GM19324 (cell line): ENCODE measurements at regions not wholly inside any gene's neighbourhood (a gene's known extent, or its start where the extent isn't known, plus 50 kb on each side); places are given as distances from the start of the nearest gene placed in this dataset.

Source experiments
- ATAC-seq: cut with Tn5 transposase; IDR thresholded peaks from one replicate; pipeline ENCODE4 v1.9.1; 2021; ENCODE audit warnings: mild to moderate bottlenecking, moderate library complexity; ENCODE audit not compliant: unreplicated experiment, low FRiP score

GRCh38 chr6:145507239-145507638 is 228.1 kb downstream of the EPM2A start:
- no peak for ATAC-seq

GRCh38 chr6:145508107-145508506 is 227.2 kb downstream of the EPM2A start:
- ATAC-seq: no peak

DNA sequence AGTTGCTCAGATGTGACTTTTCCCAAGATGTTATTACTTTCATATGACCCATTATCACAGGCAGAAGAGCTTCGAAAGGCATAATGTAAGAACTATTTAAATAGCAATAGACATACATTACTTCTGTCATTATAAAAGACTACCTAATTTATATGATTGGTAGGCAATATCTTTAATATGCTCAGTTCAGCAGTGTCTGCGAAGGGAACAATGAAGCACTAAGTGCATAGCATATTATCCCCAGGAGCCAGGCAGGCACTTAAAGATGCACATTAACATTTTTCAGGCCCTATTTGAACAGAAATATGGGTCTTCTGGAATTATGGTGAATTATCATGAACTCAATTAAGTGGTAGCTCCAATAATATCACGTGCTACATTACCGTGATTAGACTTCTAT is 217.8 kb downstream of the EPM2A start:
- ATAC-seq: no peak

GRCh38 chr6:145525038-145525437 is 210.3 kb downstream of the EPM2A start:
- no peak for ATAC-seq

- ATAC-seq: no peak
These were observed 205.7 kb downstream of the EPM2A start for GRCh38 chr6:145529582-145529981.

DNA sequence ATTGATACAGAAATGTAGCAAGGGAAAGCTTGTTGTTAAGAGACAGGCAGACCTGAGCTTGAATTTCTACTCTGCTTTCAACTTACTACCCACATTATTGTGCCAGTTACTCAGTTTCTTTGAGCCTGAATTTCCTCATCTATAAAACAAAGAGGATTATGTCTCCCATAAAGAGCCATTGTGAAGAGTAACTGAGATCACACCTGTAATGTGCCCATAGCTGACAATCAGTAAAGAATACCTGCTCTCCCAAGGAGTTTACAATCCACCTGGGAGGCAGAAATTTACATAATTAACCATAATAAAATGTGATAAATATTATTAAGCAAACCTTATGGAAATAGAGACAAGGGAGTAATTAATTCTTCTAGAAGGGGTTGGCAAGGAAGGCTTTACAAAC is 204.9 kb downstream of the EPM2A start:
- ATAC-seq: no peak

DNA sequence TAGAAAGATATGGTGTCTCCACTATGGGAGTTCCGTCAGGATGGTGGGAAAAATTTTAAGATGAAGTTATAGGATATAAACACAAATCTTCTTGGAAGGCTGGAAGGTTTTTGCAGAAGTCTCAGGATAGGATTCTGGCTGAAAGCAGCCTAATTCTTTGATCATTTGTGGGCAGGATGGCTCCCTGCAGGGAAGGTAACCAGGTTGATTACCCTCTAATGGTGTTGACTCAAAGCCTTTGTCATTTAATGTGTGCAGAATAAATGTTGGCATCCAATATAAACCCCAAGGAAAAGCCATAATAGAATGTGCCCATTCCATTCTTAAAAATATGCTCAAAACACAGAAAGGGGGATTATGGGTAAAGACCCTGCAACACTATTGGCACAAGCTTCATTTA is 204.3 kb downstream of the EPM2A start:
- ATAC-seq: no peak

- ATAC-seq: no peak
These were observed 203.5 kb downstream of the EPM2A start for GRCh38 chr6:145531822-145532221.

DNA sequence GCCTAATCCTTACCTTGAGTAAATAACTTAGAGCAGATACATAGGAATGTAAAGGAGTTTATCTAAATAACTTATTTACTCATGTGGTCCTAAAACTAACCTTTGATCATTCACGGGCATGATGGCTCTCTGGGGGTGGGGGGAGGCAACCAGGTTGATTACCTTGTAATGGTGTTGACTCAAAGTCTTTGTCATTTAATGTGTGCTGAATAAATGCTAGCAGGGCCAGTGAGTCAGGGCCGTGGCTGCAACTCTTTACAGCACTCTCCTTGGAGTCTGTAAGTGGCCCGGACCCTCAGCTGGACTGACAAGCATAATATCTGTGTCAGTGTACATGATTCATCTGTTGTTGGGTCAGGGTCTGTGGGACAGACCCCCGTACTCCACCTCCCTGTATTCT is 203.0 kb downstream of the EPM2A start:
- no peak for ATAC-seq

DNA sequence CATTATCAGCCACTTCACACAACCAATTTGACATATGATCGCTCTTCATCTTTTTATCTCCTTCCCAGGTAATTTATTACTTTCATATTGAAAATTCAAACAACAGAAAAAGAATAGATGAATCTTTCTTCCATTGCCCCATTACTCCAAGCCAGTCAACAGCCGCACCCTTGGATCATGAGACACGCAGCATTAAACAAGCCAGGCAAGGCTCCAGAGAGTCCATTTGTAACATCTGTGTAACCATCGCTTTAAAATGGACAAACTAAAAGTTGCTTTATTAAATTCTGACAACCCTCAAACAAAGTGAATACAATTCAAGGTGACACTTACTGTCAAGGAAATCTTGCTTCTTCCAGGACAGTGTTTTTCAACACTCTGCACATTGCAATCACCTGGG is 200.3 kb downstream of the EPM2A start:
- ATAC-seq: no peak

DNA sequence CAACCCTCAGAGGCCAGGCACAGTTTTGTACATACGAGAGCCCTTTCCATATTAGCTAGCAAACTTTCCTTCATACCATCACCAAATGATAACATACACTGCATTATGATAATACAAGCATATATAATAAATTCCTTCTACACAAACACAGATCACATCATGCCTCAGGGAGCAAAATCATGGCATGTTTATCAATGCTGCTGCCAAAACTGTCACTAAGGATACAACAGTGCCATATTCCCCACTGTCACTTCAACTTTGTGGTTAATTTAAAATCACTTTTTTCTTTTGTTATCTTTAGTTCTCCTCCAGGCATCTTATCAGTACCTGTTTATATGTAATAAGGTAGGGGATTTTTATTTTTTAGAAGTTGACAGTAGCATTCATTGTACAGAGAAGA is 196.3 kb downstream of the EPM2A start:
- ATAC-seq: no peak

DNA sequence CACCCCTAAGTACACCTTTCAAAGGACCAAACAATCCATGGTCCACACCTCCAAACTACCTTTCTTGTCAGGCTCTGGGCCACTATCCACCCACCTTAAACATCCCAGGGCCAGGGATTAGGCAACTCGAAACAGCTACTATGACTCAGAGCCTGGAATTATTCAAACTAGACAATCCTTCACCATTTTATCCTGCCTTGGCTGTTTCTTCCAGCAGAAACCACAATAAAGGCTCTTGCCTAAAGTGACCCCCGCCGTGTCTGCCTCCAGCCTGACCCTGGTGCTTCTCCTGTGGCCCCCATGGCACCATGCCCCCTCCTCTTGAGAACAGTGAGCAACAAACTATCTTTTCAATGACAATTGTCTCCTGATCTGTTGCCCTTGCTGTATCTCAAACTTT is 195.5 kb downstream of the EPM2A start:
- no peak for ATAC-seq

GRCh38 chr6:145540741-145541140 is 194.6 kb downstream of the EPM2A start:
- no peak for ATAC-seq

DNA sequence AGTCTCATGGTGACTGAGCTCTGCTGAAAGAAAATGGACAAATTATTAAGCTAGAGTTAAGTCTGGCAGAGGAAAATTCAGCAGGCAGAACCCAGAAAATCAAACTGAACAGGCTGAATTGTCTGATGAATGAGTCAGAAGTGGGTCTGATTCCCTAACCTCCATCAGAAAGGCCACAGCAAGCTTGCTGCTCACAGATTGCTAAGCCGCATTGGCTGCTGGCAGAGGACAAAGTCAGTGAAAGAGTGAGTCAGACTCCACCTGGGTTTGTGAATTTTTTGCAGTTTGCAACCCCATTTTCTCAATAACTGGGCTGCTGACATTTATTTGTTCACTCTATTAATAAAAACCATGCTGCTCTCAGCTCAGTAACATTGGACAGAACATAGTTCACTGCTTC is 191.3 kb downstream of the EPM2A start:
- no peak for ATAC-seq

DNA sequence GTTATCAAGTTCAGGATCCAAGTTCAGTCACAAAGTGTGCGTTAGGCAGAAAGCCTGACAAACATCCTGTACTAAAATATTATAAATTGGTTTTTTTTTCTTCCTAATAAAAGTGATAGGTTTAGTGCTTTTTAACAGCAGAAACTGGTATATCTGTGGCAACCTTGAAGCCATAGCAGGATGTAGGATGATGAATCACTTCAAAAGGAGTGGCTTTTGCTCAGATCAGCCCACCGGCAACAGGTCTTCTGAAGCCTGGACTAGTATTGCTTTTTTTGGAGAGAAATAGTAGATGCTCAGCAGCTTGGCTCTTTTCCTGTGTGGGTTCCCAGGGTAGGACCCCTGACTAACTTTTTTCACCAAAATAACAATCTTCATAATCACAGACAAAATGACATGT is 190.8 kb downstream of the EPM2A start:
- ATAC-seq: no peak

GRCh38 chr6:145546265-145546664 is 189.1 kb downstream of the EPM2A start:
- no peak for ATAC-seq

GRCh38 chr6:145547594-145548335 is 187.6 kb downstream of the EPM2A start:
- ATAC-seq: no peak

DNA sequence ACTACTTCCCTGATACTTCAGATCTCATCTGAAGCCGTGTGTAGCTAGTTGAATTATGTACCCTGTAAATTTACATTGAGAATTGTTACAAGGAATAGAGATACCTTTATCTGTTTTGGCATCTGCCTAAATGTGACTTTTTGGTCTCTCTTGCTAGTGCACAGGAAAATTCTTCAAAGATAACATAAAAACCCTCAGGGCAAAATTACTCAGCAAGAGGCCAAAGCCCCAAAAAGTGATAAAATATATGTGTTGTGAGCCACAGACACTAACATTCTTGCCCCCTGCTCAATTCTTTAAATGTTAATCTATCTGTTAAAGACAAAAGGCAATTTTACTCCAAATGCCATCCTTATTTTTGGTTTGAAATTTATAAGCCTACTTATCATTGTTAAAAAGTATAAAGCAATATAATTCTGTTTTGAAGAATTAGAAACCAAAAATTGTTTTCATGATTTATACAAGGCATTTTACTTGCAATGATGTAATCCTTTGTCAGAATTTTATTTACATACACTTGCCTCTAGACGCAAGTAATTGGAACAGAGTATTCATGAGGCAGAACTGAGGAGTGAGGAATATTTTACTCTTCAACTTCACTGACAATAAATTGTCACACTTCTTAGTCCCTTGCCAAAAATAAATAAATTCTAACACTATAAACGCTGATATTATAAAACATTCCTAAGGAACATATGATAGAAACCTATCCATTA is 186.2 kb downstream of the EPM2A start:
- ATAC-seq: no peak

GRCh38 chr6:145551164-145551563 is 184.2 kb downstream of the EPM2A start:
- ATAC-seq: no peak

DNA sequence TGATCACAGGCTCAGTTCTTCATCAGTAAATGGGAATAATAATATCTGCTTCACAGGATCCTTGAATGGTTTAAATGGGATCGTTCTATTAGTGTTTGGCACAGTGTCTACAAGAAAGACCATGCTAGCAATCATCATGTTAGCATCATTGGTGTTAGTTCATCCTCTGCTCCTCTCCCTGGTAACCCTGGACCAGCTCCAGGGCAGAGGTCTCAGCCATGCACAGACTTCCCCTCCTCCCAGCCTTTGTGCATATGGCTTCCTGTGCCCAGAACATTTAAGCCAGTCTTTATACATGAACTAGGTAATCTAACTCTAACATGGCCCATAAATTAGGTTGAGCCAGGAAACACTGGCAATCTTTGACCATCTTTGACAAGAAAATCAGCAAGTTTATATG is 180.2 kb downstream of the EPM2A start:
- no peak for ATAC-seq

GRCh38 chr6:145557474-145557873 is 177.8 kb downstream of the EPM2A start:
- no peak for ATAC-seq

GRCh38 chr6:145559836-145560235 is 175.5 kb downstream of the EPM2A start:
- no peak for ATAC-seq
